HepG2 (cell line): ENCODE measurements at regions not wholly inside any gene's neighbourhood (a gene's known extent, or its start where the extent isn't known, plus 50 kb on each side); places are given as distances from the start of the nearest gene placed in this dataset.

ENCODE experiments used
- ATAC-seq: fragments of 200-7000 bp; cut with Tn5 transposase; 3 replicates; pipeline ENCODE4 v1.9.1; 2020; ENCODE audit warnings: mild to moderate bottlenecking, moderate library complexity
- BruUV-seq: library from RNA; stranded (reverse); fragments of 400-500 nt; replicated peaks from 2 replicates; lab custom pipeline; 2021; lab: Mats Ljungman, UMichigan
- CTCF ChIA-PET: fragments of 300-600 bp; formaldehyde crosslinking; extraction: SDS; loops from one replicate; lab custom pipeline; 2021; ENCODE audit warnings: low total read pairs, inconsistent platforms, low intra/inter-chr PET ratio; lab: Yijun Ruan, JAX
- POLR2A ChIA-PET: fragments of 350-600 bp; sonication (Branson Sonifier 250); formaldehyde crosslinking; loops from one replicate; lab custom pipeline; 2020; ENCODE audit warnings: antibody characterized with exemption, inconsistent platforms; lab: Yijun Ruan, JAX
- DNase-seq: peaks from one replicate; pipeline ENCODE4 v3.0.0-alpha.2; 2015; ENCODE audit warnings: low spot score
- FAIRE-seq: peaks from 3 replicates; lab custom pipeline; 2011; peaks lifted over from hg19 to GRCh38; lab: Jason Lieb, UNC
- H2AFZ ChIP-seq: one replicate; pipeline ENCODE4 v1.6.1; 2011; ENCODE audit warnings: low read length, inconsistent platforms
- H3K27ac ChIP-seq: fragments of 300-600 bp; 3 replicates; pipeline ENCODE4 v1.8.0; 2011; ENCODE audit warnings: mixed run types, mild to moderate bottlenecking, mixed read lengths, low read length, inconsistent platforms; ENCODE audit not compliant: insufficient read depth; ENCODE audit errors: extremely low read length
- H3K27me3 ChIP-seq, 2 experiments: fragments of 200-600 bp in 1 of 2; 2 replicates in 1 of 2; 3 replicates in 1 of 2; pipeline versions ENCODE4 v1.6.0 to v1.8.0; 2011; ENCODE audit warnings: low read length in 2 of 2, mild to moderate bottlenecking in 2 of 2, moderate library complexity in 2 of 2, inconsistent platforms in 1 of 2; ENCODE audit not compliant: insufficient read depth in 2 of 2, control insufficient read depth in 1 of 2
- H3K36me3 ChIP-seq, 2 experiments: fragments of 200-600 bp in 1 of 2; replicated peaks in 1 of 2; 2 replicates in 1 of 2; 3 replicates in 1 of 2; pipeline versions ENCODE4 v1.5.1 to v1.8.0; 2011; ENCODE audit warnings: low read length in 2 of 2, inconsistent platforms in 1 of 2; ENCODE audit not compliant: insufficient read depth in 2 of 2, control insufficient read depth in 1 of 2
- H3K4me1 ChIP-seq: 2 replicates; pipeline ENCODE4 v1.5.1; 2012; ENCODE audit warnings: low read length, inconsistent platforms; ENCODE audit not compliant: insufficient read depth
- H3K4me2 ChIP-seq: 2 replicates; pipeline ENCODE4 v1.6.0; 2011; ENCODE audit warnings: low read depth, low read length, inconsistent platforms
- H3K4me3 ChIP-seq, 3 experiments: fragments of 200-600 bp in 1 of 3; sonication (generic), shearing (Covaris generic) in 1 of 3; replicated peaks in 1 of 3; 2 replicates each; pipeline ENCODE4 v1.5.1; 2011 to 2016; ENCODE audit warnings: low read length in 3 of 3, inconsistent platforms in 2 of 3, low read depth in 2 of 3, mild to moderate bottlenecking in 2 of 3, control low read depth in 1 of 3, mixed read lengths in 1 of 3; ENCODE audit not compliant: insufficient read depth in 1 of 3
- H3K79me2 ChIP-seq: one replicate; pipeline ENCODE4 v1.6.1; 2011; ENCODE audit warnings: low read length, inconsistent platforms; ENCODE audit not compliant: insufficient read depth
- H3K9ac ChIP-seq: 2 replicates; pipeline ENCODE4 v1.6.0; 2011; ENCODE audit warnings: mild to moderate bottlenecking, low read depth, low read length, inconsistent platforms; ENCODE audit not compliant: insufficient read depth
- H3K9me3 ChIP-seq: 2 replicates; pipeline ENCODE4 v1.5.1; 2012; ENCODE audit warnings: mild to moderate bottlenecking, low read length
- H4K20me1 ChIP-seq: 2 replicates; pipeline ENCODE4 v1.6.0; 2011; ENCODE audit warnings: inconsistent platforms, mild to moderate bottlenecking, low read length, moderate library complexity; ENCODE audit not compliant: insufficient read depth
- ATRX ChIP-seq: sonication (generic); formaldehyde crosslinking; IDR thresholded peaks from 2 replicates; pipeline ENCODE4 v1.4.0; 2020; ENCODE audit warnings: missing genetic modification reagents, borderline replicate concordance
- CENPT ChIP-seq: sonication (generic); formaldehyde crosslinking; IDR thresholded peaks from 2 replicates; pipeline ENCODE4 v1.8.0; 2022; ENCODE audit warnings: low read depth, mild to moderate bottlenecking, moderate library complexity, missing genetic modification reagents
- POGZ ChIP-seq: sonication (generic); formaldehyde crosslinking; IDR thresholded peaks from 2 replicates; pipeline ENCODE4 v1.4.0; 2020; ENCODE audit warnings: mild to moderate bottlenecking, missing genetic modification reagents
- SKIL ChIP-seq: sonication (generic); formaldehyde crosslinking; IDR thresholded peaks from 2 replicates; pipeline ENCODE4 v1.8.0; 2022; ENCODE audit warnings: missing genetic modification reagents, mild to moderate bottlenecking, moderate library complexity, borderline replicate concordance
- YEATS2 ChIP-seq: sonication (generic); formaldehyde crosslinking; IDR thresholded peaks from 2 replicates; pipeline ENCODE4 v1.4.0; 2020; ENCODE audit warnings: missing genetic modification reagents, borderline replicate concordance
- ZBTB40 ChIP-seq, 2 experiments: fragments of 450-650 bp in 1 of 2; sonication (generic) in 1 of 2; formaldehyde crosslinking in 1 of 2; IDR thresholded peaks; 2 replicates each; pipeline versions ENCODE4 v1.6.1 to v1.8.0; 2016 to 2022; ENCODE audit warnings: antibody characterized with exemption in 1 of 2, mild to moderate bottlenecking in 1 of 2, missing genetic modification reagents in 1 of 2
- ZNF138 ChIP-seq: sonication (generic); formaldehyde crosslinking; IDR thresholded peaks from 2 replicates; pipeline ENCODE4 v1.5.0; 2020; ENCODE audit warnings: mild to moderate bottlenecking, low read depth, missing genetic modification reagents
- ZSCAN30 ChIP-seq: sonication (generic); formaldehyde crosslinking; IDR thresholded peaks from 2 replicates; pipeline ENCODE4 v1.5.0; 2020; ENCODE audit warnings: mild to moderate bottlenecking, missing genetic modification reagents
- WGBS: methylation state at CpG from one replicate; pipeline ENCODE4 v1.1.6; 2017; ENCODE audit warnings: low lambda C conversion rate; 5-methylcytosine and 5-hydroxymethylcytosine counted together
- in situ Hi-C: cut with HindIII; loops from 2 replicates; pipeline ENCODE4 v1.10.0; 2017; ENCODE audit warnings: low pct_unique_long_range_greater_than_20kb; ENCODE audit not compliant: extremely low pct_ligation_motif_present
- intact Hi-C: fragments of 100-400 bp; cut with micrococcal nuclease; formaldehyde crosslinking; loops from one replicate; pipeline ENCODE4 v1.10.0; 2022; ENCODE audit not compliant: unreplicated experiment
- TF ChIP-seq, protein P1 (sequence below): sonication (generic); formaldehyde crosslinking; IDR thresholded peaks from 2 replicates; pipeline ENCODE4 v1.5.0; 2020; ENCODE audit warnings: mild to moderate bottlenecking, missing genetic modification reagents, borderline replicate concordance

DNA sequence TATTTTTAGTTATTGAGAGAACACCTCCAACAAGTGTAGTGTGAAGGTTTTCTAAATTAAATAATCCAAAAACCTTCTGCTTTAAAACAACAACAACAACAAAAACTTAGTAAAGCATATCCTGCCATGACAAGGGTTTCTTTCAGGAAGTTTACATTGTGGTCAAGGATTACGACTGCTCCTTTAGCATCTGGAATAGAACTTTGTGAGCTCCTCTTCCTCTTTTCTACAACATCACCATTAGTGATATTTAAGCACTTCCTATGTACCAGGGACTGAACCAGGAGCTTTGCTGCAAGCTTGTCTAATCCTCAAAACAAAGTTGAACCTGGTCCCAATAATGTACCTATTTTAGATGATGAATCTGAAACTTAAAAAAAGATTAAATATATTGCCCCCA lies 315.4 kb upstream of the KITLG start:
- no peaks in the 10 kb centered on the region for H3K9me3 ChIP-seq
- POLR2A ChIA-PET: no interaction called here
- no peaks in the 10 kb centered on the region for H4K20me1 ChIP-seq
- no peak for FAIRE-seq
- no peak for ATAC-seq
- no peaks in the 10 kb centered on the region for H3K4me1 ChIP-seq
- no peak for DNase-seq
- H3K27ac ChIP-seq: no peak overlapping the region
- 29% methylated on average over 1 of the region's 1 CpG for WGBS
- no peak overlapping the region for H3K4me2 ChIP-seq
- no peaks in the 10 kb centered on the region; a peak in 1 of 5 replicates for H3K27me3 ChIP-seq
- H2AFZ ChIP-seq: no peak overlapping the region
- no peaks in the 10 kb centered on the region for H3K36me3 ChIP-seq
- CTCF ChIA-PET: no interaction called here
- no peak overlapping the region for H3K9ac ChIP-seq
- BruUV-seq: no TSS peak
- in situ Hi-C loops (no loop called here), intact Hi-C loops (no loop called here)
- H3K4me3 ChIP-seq: no peak overlapping the region
- H3K79me2 ChIP-seq: no peaks in the 10 kb centered on the region
- TF ChIP-seq ATRX (no peak), ZNF138 (CRISPR knock-in tag) (no peak), SKIL (no peak), CENPT (CRISPR knock-in tag) (no peak), ZSCAN30 (no peak), POGZ (CRISPR knock-in tag) (no peak), ZBTB40 (IDR thresholded peaks at IDR 0.05) (no peak), ZBTB40 (CRISPR knock-in tag; IDR thresholded peaks at IDR 0.05) (no peak), YEATS2 (CRISPR knock-in tag) (no peak)
- TF ChIP-seq, protein P1, sequence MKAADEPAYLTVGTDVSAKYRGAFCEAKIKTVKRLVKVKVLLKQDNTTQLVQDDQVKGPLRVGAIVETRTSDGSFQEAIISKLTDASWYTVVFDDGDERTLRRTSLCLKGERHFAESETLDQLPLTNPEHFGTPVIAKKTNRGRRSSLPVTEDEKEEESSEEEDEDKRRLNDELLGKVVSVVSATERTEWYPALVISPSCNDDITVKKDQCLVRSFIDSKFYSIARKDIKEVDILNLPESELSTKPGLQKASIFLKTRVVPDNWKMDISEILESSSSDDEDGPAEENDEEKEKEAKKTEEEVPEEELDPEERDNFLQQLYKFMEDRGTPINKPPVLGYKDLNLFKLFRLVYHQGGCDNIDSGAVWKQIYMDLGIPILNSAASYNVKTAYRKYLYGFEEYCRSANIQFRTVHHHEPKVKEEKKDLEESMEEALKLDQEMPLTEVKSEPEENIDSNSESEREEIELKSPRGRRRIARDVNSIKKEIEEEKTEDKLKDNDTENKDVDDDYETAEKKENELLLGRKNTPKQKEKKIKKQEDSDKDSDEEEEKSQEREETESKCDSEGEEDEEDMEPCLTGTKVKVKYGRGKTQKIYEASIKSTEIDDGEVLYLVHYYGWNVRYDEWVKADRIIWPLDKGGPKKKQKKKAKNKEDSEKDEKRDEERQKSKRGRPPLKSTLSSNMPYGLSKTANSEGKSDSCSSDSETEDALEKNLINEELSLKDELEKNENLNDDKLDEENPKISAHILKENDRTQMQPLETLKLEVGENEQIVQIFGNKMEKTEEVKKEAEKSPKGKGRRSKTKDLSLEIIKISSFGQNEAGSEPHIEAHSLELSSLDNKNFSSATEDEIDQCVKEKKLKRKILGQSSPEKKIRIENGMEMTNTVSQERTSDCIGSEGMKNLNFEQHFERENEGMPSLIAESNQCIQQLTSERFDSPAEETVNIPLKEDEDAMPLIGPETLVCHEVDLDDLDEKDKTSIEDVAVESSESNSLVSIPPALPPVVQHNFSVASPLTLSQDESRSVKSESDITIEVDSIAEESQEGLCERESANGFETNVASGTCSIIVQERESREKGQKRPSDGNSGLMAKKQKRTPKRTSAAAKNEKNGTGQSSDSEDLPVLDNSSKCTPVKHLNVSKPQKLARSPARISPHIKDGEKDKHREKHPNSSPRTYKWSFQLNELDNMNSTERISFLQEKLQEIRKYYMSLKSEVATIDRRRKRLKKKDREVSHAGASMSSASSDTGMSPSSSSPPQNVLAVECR: no peak
